Activated CD8-positive, alpha-beta memory T cell treated with anti-CD3 and anti-CD28 coated beads for 36 hours (primary cell): ENCODE measurements at regions not wholly inside any gene's neighbourhood (a gene's known extent, or its start where the extent isn't known, plus 50 kb on each side); places are given as distances from the start of the nearest gene placed in this dataset.

ENCODE experiments used
- CTCF ChIA-PET: fragments of 350-600 bp; sonication (Branson Sonifier 250); formaldehyde crosslinking; loops from one replicate; lab custom pipeline; 2021; ENCODE audit warnings: antibody characterized with exemption; lab: Charles Lee
- POLR2A ChIA-PET: fragments of 350-600 bp; sonication (Branson Sonifier 250); formaldehyde crosslinking; loops from one replicate; lab custom pipeline; 2021; ENCODE audit warnings: antibody characterized with exemption; lab: Charles Lee

DNA sequence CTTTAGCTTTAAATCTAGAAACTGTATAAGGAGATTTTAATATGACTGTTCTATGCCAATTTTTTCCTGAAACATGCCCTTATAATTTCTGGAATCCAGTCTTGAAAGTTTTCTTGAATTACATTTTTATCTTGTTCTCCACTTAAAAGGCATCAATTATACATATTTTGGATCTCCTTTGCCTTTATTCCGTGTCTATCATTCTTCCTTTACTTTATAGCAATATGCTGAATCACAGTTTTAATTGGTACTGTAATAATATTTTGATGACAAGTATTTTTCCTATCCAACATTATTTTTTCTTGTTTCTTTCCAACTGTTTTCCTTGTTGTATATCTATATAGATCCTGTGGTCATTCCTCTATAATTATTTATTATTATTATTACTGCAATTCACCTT lies 361.2 kb downstream of the PIK3R1 start:
- ChIA-PET CTCF (no interaction called here), POLR2A (no interaction called here)

DNA sequence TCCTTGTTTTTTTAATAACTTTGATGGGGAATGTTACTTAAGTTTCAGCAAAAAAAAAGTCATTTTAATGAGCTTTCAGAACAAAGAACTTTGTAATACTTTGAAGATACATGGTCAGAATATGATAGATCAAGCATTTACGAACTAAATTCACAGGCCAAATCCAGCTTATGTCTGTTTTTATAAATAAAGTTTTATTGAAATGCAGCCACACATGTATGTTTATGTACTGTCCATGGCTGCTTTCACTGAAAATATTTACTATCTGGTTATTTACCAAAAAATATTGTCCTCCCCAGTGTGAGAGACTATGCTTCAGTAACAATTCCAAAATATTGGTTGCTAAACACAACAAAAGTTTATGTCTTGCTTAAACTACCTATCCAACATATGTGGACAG lies 366.7 kb downstream of the PIK3R1 start:
- POLR2A ChIA-PET = no interaction called here
- CTCF ChIA-PET = no interaction called here

DNA sequence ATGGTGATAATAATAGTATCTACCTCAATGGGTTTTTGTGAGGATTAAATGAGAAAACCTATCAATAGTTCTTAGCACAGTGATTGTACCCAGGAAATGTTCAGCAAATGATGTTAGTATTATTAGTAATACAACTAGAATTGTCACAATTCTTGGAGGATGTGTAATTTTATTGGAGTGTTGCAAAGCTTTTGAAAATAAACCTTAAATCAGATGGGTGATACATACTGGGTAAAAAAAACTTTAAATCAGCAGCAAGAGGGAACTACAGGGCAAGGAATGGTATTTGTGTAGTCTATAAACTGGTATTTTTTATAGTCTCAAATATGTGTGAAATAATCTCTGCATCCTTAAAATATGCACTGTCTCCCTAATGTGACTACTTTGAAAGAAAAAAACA lies 371.6 kb downstream of the PIK3R1 start:
- POLR2A ChIA-PET = no interaction called here
- CTCF ChIA-PET = no interaction called here

- POLR2A ChIA-PET = no interaction called here
- CTCF ChIA-PET = no interaction called here
Observed at GRCh38 chr5:68591850-68592249, 376.3 kb downstream of the PIK3R1 start.

DNA sequence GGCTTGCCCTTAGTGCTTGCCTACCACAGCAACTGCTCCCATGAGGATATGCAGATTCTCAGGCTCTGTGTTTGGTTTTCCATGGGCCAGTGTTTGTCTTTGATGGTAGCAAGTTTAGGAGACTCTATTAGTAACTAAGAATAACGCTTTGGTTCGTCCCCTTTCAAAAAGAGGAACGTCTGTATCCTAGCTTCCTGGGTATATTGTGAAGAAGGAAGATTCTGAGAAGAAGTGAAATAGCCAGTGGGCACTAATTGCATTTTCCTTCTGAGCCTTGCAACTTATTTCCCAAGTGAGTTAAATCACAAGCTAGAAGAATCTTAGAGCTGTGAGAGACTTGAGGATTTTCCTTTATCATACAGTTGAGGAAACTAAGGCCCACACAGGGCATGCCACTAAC lies 376.8 kb downstream of the PIK3R1 start:
- POLR2A ChIA-PET = no interaction called here
- CTCF ChIA-PET = no interaction called here

GRCh38 chr5:68593211-68593671 lies 377.7 kb downstream of the PIK3R1 start:
- ChIA-PET CTCF (no interaction called here), POLR2A (no interaction called here)

DNA sequence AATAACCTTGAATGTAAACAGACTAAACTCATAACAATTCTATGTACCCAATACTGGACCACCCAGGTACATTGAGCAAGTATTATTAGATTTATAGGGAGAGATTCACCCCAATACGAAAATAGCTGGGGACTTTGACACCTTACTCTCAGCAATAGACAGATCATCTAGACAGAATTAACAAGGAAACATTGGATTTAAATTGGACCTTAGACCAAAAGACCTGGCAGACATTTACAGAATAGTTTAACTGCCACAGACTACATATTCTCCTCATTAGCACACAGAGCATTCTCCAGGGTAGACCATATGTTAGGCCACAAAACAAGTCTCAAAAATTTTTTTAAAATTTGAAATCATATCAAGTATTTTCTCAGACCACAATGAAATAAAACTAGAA lies 397.4 kb downstream of the PIK3R1 start:
- ChIA-PET POLR2A (no interaction called here), CTCF (no interaction called here)

DNA sequence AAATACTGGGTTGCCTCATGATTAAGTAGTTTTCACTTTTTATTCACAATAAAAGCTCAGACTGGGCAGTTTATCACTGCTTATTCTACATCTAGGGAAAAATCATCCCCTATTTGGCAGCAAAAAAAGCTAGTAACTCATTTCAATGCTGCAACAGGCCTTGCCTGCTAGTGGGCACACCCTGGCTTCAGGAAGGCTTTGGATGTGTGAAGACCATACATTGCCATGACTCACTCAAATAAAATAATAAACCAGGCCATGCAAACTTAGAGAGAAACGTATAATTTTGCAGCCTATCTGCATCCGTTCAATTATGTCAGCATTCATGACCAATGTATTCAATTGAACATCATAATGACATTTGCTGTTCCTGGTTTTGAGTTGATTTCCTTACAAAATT lies 402.9 kb downstream of the PIK3R1 start:
- CTCF ChIA-PET = no interaction called here
- POLR2A ChIA-PET = no interaction called here

DNA sequence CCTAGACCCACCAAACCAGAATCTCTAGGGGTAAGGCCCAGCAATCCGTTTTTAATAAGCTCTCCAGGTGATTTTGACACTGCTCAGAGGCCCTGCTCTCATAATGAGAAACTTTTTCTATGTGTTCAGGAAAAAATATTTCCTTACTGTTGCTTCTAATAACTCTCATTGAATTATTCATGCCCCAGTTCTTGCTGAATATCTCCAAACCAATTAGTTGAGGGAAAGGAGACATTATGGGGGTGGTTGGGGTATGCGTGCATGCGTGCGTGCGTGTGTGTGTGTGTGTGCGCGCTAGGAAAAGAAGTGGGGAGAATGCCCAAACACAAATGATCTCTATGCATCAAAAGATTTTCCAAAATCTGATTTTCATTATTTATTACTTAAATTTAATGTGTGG lies 411.4 kb downstream of the PIK3R1 start:
- ChIA-PET CTCF (no interaction called here), POLR2A (no interaction called here)

- ChIA-PET CTCF (no interaction called here), POLR2A (no interaction called here)
Observed at GRCh38 chr5:68628082-68628814, 412.7 kb downstream of the PIK3R1 start.

DNA sequence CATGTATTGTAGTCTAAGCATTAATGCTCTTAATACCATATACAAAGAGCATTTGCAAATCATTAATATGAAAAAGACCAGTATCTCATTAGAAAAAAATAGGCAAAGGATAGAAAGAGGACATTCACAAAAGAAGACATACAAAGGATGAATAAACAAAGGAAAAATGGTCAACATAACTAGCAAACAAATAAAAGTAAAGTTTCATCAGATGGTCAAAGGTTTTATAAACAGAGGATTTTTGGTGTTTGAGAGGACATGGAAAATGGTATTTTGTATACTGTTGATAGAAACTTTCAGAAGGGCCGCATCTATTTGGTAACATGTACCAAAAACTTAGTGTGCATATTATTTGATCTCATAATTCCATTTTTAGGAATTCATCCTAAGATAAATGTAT lies 414.8 kb downstream of the PIK3R1 start:
- POLR2A ChIA-PET = no interaction called here
- CTCF ChIA-PET = no interaction called here

GRCh38 chr5:68631884-68632283 lies 416.3 kb downstream of the PIK3R1 start:
- ChIA-PET POLR2A (no interaction called here), CTCF (no interaction called here)

GRCh38 chr5:68641211-68641610 lies 425.7 kb downstream of the PIK3R1 start:
- CTCF ChIA-PET = no interaction called here
- POLR2A ChIA-PET = no interaction called here

DNA sequence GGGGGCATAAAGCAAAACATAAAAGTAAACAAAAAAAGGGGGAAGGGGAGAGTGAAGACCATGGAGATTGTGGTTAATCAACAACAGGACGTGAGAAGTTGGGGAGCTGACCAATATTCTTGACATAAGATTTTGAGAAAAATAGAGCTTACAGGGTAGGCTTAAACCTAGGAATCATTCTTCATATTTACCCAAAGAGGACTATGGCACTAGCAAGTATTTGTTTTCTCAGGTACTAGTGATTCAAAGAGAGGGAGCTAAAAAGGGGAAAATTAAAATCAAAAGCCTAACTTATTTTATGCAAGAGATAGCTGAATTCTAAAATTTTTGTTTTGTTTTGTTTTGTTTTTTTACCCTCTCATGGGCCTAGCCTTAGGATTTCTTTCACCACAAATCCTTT lies 427.5 kb downstream of the PIK3R1 start:
- ChIA-PET POLR2A (no interaction called here), CTCF (interaction anchor here (0.5 to 0.6 kb wide), 2 partner anchors 317 to 1136 kb away, joined by 3 to 5 read pairs; no protein-coding TSS in a partner anchor)

DNA sequence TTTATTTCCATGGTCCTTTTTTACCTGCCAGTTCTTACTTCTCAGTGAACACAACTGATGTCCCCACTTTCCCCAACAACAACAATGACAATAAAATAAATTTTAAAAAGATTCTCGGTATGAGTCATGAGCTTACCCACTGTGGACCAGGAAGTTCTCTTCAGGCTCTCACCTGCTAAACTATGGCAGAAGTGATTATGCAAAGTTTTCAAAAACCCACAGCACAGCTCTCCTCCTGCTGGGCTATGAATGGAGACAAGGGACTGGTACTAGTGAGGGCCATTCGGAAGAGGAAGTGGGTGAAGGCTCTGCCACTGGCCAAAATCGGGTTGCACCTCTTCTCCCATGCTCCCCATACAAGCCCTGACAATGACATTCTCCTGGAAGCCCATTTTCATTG lies 429.4 kb downstream of the PIK3R1 start:
- ChIA-PET POLR2A (no interaction called here), CTCF (no interaction called here)

GRCh38 chr5:68646144-68646543 lies 430.6 kb downstream of the PIK3R1 start:
- POLR2A ChIA-PET = no interaction called here
- CTCF ChIA-PET = no interaction called here

GRCh38 chr5:68647743-68648142 lies 432.2 kb downstream of the PIK3R1 start:
- ChIA-PET POLR2A (no interaction called here), CTCF (interaction anchor here (0.6 kb wide), 1 partner anchor 433 kb away, joined by 3 read pairs; no protein-coding TSS in a partner anchor)

DNA sequence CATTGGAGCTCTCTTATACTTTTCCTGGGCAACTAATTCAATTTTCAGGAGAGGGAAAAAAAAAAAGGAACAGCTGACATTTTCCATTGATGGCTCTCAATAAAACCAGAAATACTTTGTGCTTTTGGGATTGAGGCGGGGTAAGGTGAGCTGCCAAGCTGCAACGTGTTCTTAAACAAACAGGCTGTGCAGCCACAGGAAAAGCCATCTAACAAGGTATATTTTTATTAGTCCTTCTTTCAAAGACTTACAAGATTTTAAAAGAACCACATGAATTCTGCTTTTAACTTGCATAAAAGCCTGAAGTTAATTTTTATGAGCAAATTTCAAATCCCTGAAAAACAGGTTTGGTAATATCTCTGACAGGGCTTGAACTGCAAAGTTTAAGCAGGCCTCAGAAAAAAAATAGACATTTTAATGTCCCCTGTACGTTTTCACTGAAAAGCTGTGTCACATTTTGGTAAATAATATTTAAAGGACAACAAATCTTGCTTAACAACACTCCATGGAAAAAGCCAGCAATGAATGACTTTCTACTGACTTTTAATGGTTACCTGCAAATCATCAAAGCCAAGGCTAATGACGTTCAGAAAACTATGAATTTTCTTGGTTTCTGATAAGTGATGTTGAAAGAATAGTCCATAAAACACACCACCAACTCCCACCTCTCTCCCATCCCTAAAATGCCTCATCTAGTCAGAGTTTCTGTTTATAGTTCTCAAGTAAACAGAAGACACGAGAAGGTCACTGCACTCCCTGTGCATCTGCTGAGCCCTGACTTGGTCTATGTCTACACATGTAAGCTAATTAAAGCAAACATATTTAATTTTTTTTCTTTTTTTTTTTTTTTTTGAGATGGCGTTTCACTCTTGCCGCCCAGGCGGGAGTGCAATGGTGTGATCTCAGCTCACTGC lies 433.6 kb downstream of the PIK3R1 start:
- CTCF ChIA-PET = no interaction called here
- POLR2A ChIA-PET = no interaction called here

DNA sequence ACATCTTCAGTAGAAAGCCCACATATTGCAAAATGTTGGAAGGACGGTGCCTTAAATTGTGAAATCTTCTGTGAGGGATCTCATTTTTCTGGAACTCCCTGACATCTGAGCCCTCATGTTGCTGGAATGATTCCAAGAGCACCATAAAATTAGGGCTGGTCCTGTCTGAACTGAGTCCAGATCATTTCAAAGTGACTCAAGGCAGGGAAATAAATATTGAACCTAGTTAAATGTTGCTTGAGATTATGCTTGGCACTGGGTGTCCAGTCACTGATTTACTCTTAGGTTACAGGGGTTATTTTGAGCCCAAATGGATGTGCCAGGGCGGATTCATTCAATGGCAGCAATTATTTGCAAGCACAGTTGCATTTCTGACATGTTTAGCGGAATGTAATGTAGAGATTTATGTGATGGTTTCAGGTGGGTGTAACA lies 437.0 kb downstream of the PIK3R1 start:
- ChIA-PET CTCF (no interaction called here), POLR2A (no interaction called here)

DNA sequence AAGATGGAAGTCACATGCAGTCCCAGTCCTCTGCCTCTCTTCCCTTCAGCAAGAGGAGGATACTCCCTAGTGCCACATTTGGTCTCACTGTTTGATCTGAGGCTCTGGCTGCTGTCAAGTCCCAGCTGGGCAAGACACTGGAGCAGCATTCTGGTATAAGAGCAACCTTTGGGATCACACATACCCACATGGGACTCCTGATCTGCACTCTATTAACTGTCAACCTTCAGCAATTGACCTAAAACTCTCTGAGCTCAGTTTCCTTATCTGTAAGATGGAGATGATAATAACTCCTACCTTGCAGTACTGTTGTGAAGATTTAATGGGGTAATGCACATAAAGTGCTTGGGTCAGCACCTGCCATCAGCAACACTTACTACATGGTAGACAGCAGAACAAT lies 437.9 kb downstream of the PIK3R1 start:
- ChIA-PET CTCF (no interaction called here), POLR2A (no interaction called here)
